IMR-90 (cell line): ENCODE measurements at regions not wholly inside any gene's neighbourhood (a gene's known extent, or its start where the extent isn't known, plus 50 kb on each side); places are given as distances from the start of the nearest gene placed in this dataset.
A peak's percentile ranks its signal among the peaks of the same experiment; 100 is the strongest.
"Not testable (repeated sequence)": the region's sequence is repeated elsewhere in the genome, so short reads cannot be mapped to it uniquely, and the experiment has no call there.

Experiments
- ATAC-seq: fragments of 200-7000 bp; cut with Tn5 transposase; 2 replicates; pipeline ENCODE4 v1.9.1; 2020; ENCODE audit warnings: low read depth, mild to moderate bottlenecking, moderate library complexity
- BruUV-seq: library from RNA; stranded (reverse); fragments of 400-500 nt; replicated peaks from 2 replicates; lab custom pipeline; 2021; lab: Mats Ljungman, UMichigan
- CTCF ChIA-PET: fragments of 300-600 bp; formaldehyde crosslinking; extraction: SDS; loops from one replicate; lab custom pipeline; 2021; ENCODE audit warnings: antibody characterized with exemption; lab: Yijun Ruan, JAX
- POLR2A ChIA-PET: fragments of 300-600 bp; sonication (Branson Sonifier 250); formaldehyde crosslinking; loops from one replicate; lab custom pipeline; 2022; ENCODE audit warnings: antibody characterized with exemption; ENCODE audit not compliant: unreplicated experiment; lab: Charles Lee
- DNase-seq: peaks from one replicate; pipeline ENCODE4 v3.0.0; 2013
- H2AFZ ChIP-seq: replicated peaks from 2 replicates; pipeline ENCODE3; 2013; ENCODE audit warnings: low read length, mild to moderate bottlenecking; ENCODE audit not compliant: poor library complexity
- H2AK5ac ChIP-seq: 2 replicates; pipeline ENCODE4 v1.6.1; 2013; ENCODE audit warnings: low read depth, low read length, inconsistent platforms
- H2AK9ac ChIP-seq: replicated peaks from 2 replicates; pipeline ENCODE3; 2013; ENCODE audit warnings: mild to moderate bottlenecking, low read depth, low read length, moderate library complexity; ENCODE audit not compliant: poor library complexity
- H2BK120ac ChIP-seq: 2 replicates; pipeline ENCODE4 v1.6.1; 2013; ENCODE audit warnings: low read depth, low read length, inconsistent platforms
- H2BK15ac ChIP-seq: 3 replicates; pipeline ENCODE4 v1.6.1; 2013; ENCODE audit warnings: low read depth, low read length, inconsistent platforms
- H2BK20ac ChIP-seq: 2 replicates; pipeline ENCODE4 v1.6.1; 2013; ENCODE audit warnings: low read depth, mild to moderate bottlenecking, inconsistent platforms, low read length, moderate library complexity
- H2BK5ac ChIP-seq: 2 replicates; pipeline ENCODE4 v1.6.1; 2013; ENCODE audit warnings: mild to moderate bottlenecking, low read depth, low read length, inconsistent platforms; ENCODE audit not compliant: poor library complexity, severe bottlenecking
- H3K14ac ChIP-seq: replicated peaks from 2 replicates; pipeline ENCODE4 v1.6.1; 2013; ENCODE audit warnings: low read depth, low read length, inconsistent platforms
- H3K18ac ChIP-seq: 2 replicates; pipeline ENCODE4 v1.6.1; 2013; ENCODE audit warnings: low read depth, low read length, control low read depth
- H3K23ac ChIP-seq: 2 replicates; pipeline ENCODE4 v1.6.1; 2013; ENCODE audit warnings: low read depth, low read length, inconsistent platforms
- H3K27ac ChIP-seq: 2 replicates; pipeline ENCODE4 v1.5.1; 2013; ENCODE audit warnings: mild to moderate bottlenecking, control low read depth, low read length; ENCODE audit not compliant: insufficient read depth
- H3K27me3 ChIP-seq: 2 replicates; pipeline ENCODE4 v1.6.1; 2013; ENCODE audit warnings: low read length; ENCODE audit not compliant: control insufficient read depth, insufficient read depth
- H3K36me3 ChIP-seq: 2 replicates; pipeline ENCODE4 v1.6.1; 2013; ENCODE audit warnings: low read length, mixed read lengths; ENCODE audit not compliant: control insufficient read depth, insufficient read depth
- H3K4ac ChIP-seq: 2 replicates; pipeline ENCODE4 v1.6.1; 2013; ENCODE audit warnings: low read depth, low read length, inconsistent platforms
- H3K4me1 ChIP-seq: 2 replicates; pipeline ENCODE4 v1.6.1; 2013; ENCODE audit warnings: low read length, mixed read lengths; ENCODE audit not compliant: control insufficient read depth, insufficient read depth
- H3K4me2 ChIP-seq: 2 replicates; pipeline ENCODE4 v1.6.1; 2013; ENCODE audit warnings: low read depth, mild to moderate bottlenecking, control low read depth, low read length, moderate library complexity
- H3K4me3 ChIP-seq: 2 replicates; pipeline ENCODE4 v1.5.1; 2013; ENCODE audit warnings: low read depth, mild to moderate bottlenecking, control low read depth, low read length, moderate library complexity; ENCODE audit not compliant: insufficient read depth
- H3K56ac ChIP-seq: 2 replicates; pipeline ENCODE4 v1.6.1; 2013; ENCODE audit warnings: low read length, inconsistent platforms; ENCODE audit not compliant: insufficient read depth; ENCODE audit errors: extremely low read depth
- H3K79me1 ChIP-seq, 2 experiments: 2 replicates each; pipeline ENCODE4 v1.6.1; 2013; ENCODE audit warnings: low read length in 2 of 2, inconsistent platforms in 1 of 2, low read depth in 1 of 2
- H3K9ac ChIP-seq: 2 replicates; pipeline ENCODE4 v1.6.1; 2013; ENCODE audit warnings: low read depth, low read length, control low read depth
- H3K9me1 ChIP-seq: 2 replicates; pipeline ENCODE4 v1.6.1; 2013; ENCODE audit warnings: low read length, inconsistent platforms; ENCODE audit not compliant: insufficient read depth
- H3K9me3 ChIP-seq: 2 replicates; pipeline ENCODE4 v1.6.1; 2013; ENCODE audit warnings: low read length; ENCODE audit not compliant: control insufficient read depth, insufficient read depth
- H4K20me1 ChIP-seq: 2 replicates; pipeline ENCODE4 v1.6.1; 2013; ENCODE audit warnings: low read length, inconsistent platforms; ENCODE audit not compliant: insufficient read depth
- H4K5ac ChIP-seq: 2 replicates; pipeline ENCODE4 v1.6.1; 2013; ENCODE audit warnings: mild to moderate bottlenecking, low read depth, low read length, control low read depth
- H4K8ac ChIP-seq, 2 experiments: 2 replicates each; pipeline ENCODE4 v1.6.1; 2013; ENCODE audit warnings: low read depth in 2 of 2, low read length in 2 of 2, control low read depth in 1 of 2, inconsistent platforms in 1 of 2
- H4K91ac ChIP-seq: 2 replicates; pipeline ENCODE4 v1.6.1; 2013; ENCODE audit warnings: low read depth, low read length, inconsistent platforms; ENCODE audit not compliant: insufficient read depth
- WGBS, 2 experiments: methylation state at CpG; one replicate each; pipeline versions ENCODE4 v1.1.5 to v1.1.7; 2013; ENCODE audit warnings: missing lambda C conversion rate in 2 of 2; ENCODE audit not compliant: insufficient read length in 1 of 2; ENCODE audit errors: extremely low coverage in 2 of 2; 5-methylcytosine and 5-hydroxymethylcytosine counted together
- dilution Hi-C: fragments of 300-500 bp; cut with HindIII; formaldehyde crosslinking; loops from one replicate; pipeline ENCODE4 v1.14.3; 2018; ENCODE audit warnings: low sequenced_read_pairs; ENCODE audit not compliant: unreplicated experiment
- in situ Hi-C: fragments of 300-500 bp; cut with MboI; formaldehyde crosslinking; loops from 3 replicates; pipeline ENCODE4 v1.14.3; 2019; ENCODE audit warnings: low sequenced_read_pairs, inconsistent platforms, mixed read lengths
- intact Hi-C: fragments of 100-400 bp; cut with micrococcal nuclease; formaldehyde crosslinking; loops from 2 replicates; pipeline ENCODE4 v1.10.0; 2022

GRCh38 chr2:87276673-87277072, 255.0 kb upstream of the PLGLB1 start:
- H3K27me3 ChIP-seq, in situ Hi-C loops, ATAC-seq, dilution Hi-C loops, H2BK20ac ChIP-seq, H3K4me2 ChIP-seq, POLR2A ChIA-PET, H3K56ac ChIP-seq, H2BK5ac ChIP-seq, H3K27ac ChIP-seq, H4K91ac ChIP-seq, H3K79me1 ChIP-seq, H2AFZ ChIP-seq, H3K4me1 ChIP-seq, H2BK120ac ChIP-seq, H2BK15ac ChIP-seq, H3K4me3 ChIP-seq, H3K36me3 ChIP-seq, intact Hi-C loops, H4K5ac ChIP-seq, H3K4ac ChIP-seq, H2AK5ac ChIP-seq, H3K9ac ChIP-seq, H3K9me1 ChIP-seq, BruUV-seq, CTCF ChIA-PET, H4K20me1 ChIP-seq, H3K14ac ChIP-seq, DNase-seq, H3K23ac ChIP-seq, H4K8ac ChIP-seq, H3K18ac ChIP-seq, H3K9me3 ChIP-seq, H2AK9ac ChIP-seq: not testable (repeated sequence)
- no CpG with 5 or more reads among the region's 2 CpGs for WGBS, 2 experiments

GRCh38 chr2:87277734-87278133, 256.1 kb upstream of the PLGLB1 start:
- CTCF ChIA-PET, dilution Hi-C loops, H3K9me1 ChIP-seq, H3K9me3 ChIP-seq, H3K4me3 ChIP-seq, POLR2A ChIA-PET, H4K91ac ChIP-seq, H3K56ac ChIP-seq, H2BK5ac ChIP-seq, DNase-seq, H3K4me2 ChIP-seq, H3K4me1 ChIP-seq, H4K20me1 ChIP-seq, H2BK120ac ChIP-seq, H2AK5ac ChIP-seq, H4K8ac ChIP-seq, H3K18ac ChIP-seq, H2BK20ac ChIP-seq, H3K27me3 ChIP-seq, H4K5ac ChIP-seq, H3K36me3 ChIP-seq, in situ Hi-C loops, H2AFZ ChIP-seq, H2AK9ac ChIP-seq, H3K23ac ChIP-seq, H3K14ac ChIP-seq, H3K27ac ChIP-seq, H3K79me1 ChIP-seq, H3K4ac ChIP-seq, H2BK15ac ChIP-seq, H3K9ac ChIP-seq, BruUV-seq, intact Hi-C loops: not testable (repeated sequence)
- ATAC-seq, result peak; percentile 56
- no CpG with 5 or more reads among the region's 3 CpGs for WGBS, 2 experiments
